ENCODE measurements at regions not wholly inside any gene's neighbourhood (a gene's known extent, or its start where the extent isn't known, plus 50 kb on each side); places are given as distances from the start of the nearest gene placed in this dataset.

DNA sequence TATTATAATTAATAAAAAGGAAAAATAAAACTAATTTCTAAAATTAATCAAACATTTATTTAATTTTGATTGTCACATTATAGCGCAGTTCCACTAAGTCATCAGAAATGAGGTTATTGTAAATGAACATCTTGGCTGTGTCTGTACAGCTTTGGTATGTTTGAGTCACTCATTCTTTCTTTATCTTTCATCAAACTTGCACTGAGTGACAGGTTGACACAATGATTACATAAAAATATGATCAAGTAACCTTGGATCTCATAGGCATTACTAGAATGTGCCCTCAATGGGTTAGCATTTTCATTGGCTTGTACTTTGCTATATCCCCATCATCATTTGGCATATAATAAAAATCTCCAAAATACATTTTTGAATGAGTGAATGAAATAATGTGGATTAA lies 1353.2 kb upstream of the ADGRL2 start:
- FAIRE-seq (no peak), ATAC-seq (no peak), DNase-seq (ENCODE audit: low spot score) (no peak)
- Histone ChIP-seq H3K9me3 (ENCODE audit: low read length) (peaks cover 58% of the 10 kb centered on the region), H3K79me2 (ENCODE audit: insufficient read depth, low read length) (no peaks in the 10 kb centered on the region), H3K4me1 (ENCODE audit: insufficient read depth, low read length) (no peaks in the 10 kb centered on the region), H3K4me3 (replicated peaks in 1 of 3; ENCODE audit: insufficient read depth in 1 of 3, low read depth in 2 of 3, low read length in 3 of 3) (no peak overlapping the region), H3K27me3 (ENCODE audit: control insufficient read depth in 1 of 2, insufficient read depth in 2 of 2, low read length in 2 of 2) (no peaks in the 10 kb centered on the region), H2AFZ (ENCODE audit: low read length) (no peak overlapping the region), H3K27ac (ENCODE audit: extremely low read length, insufficient read depth, low read length) (no peak overlapping the region), H4K20me1 (ENCODE audit: insufficient read depth, low read length) (no peaks in the 10 kb centered on the region), H3K36me3 (replicated peaks in 1 of 2; ENCODE audit: control insufficient read depth in 1 of 2, insufficient read depth in 2 of 2, low read length in 2 of 2) (no peaks in the 10 kb centered on the region), H3K9ac (ENCODE audit: insufficient read depth, low read depth, low read length) (no peak overlapping the region), H3K4me2 (ENCODE audit: low read depth, low read length) (no peak overlapping the region)
- intact Hi-C loops (cut with micrococcal nuclease; ENCODE audit: unreplicated experiment) = no loop called here
- BruUV-seq (replicated peaks) = no TSS peak
- TF ChIP-seq STAG1 (CRISPR knock-in tag; IDR thresholded peaks at IDR 0.05) = no peak
- TF ChIP-seq, protein P1, sequence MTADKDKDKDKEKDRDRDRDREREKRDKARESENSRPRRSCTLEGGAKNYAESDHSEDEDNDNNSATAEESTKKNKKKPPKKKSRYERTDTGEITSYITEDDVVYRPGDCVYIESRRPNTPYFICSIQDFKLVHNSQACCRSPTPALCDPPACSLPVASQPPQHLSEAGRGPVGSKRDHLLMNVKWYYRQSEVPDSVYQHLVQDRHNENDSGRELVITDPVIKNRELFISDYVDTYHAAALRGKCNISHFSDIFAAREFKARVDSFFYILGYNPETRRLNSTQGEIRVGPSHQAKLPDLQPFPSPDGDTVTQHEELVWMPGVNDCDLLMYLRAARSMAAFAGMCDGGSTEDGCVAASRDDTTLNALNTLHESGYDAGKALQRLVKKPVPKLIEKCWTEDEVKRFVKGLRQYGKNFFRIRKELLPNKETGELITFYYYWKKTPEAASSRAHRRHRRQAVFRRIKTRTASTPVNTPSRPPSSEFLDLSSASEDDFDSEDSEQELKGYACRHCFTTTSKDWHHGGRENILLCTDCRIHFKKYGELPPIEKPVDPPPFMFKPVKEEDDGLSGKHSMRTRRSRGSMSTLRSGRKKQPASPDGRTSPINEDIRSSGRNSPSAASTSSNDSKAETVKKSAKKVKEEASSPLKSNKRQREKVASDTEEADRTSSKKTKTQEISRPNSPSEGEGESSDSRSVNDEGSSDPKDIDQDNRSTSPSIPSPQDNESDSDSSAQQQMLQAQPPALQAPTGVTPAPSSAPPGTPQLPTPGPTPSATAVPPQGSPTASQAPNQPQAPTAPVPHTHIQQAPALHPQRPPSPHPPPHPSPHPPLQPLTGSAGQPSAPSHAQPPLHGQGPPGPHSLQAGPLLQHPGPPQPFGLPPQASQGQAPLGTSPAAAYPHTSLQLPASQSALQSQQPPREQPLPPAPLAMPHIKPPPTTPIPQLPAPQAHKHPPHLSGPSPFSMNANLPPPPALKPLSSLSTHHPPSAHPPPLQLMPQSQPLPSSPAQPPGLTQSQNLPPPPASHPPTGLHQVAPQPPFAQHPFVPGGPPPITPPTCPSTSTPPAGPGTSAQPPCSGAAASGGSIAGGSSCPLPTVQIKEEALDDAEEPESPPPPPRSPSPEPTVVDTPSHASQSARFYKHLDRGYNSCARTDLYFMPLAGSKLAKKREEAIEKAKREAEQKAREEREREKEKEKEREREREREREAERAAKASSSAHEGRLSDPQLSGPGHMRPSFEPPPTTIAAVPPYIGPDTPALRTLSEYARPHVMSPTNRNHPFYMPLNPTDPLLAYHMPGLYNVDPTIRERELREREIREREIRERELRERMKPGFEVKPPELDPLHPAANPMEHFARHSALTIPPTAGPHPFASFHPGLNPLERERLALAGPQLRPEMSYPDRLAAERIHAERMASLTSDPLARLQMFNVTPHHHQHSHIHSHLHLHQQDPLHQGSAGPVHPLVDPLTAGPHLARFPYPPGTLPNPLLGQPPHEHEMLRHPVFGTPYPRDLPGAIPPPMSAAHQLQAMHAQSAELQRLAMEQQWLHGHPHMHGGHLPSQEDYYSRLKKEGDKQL (CRISPR knock-in tag; IDR thresholded peaks at IDR 0.05; ENCODE audit: low read depth) = no peak
- no peak for TF ChIP-seq ZFX (CRISPR knock-in tag; IDR thresholded peaks at IDR 0.05; ENCODE audit: low read depth)
- TF ChIP-seq, protein P2, sequence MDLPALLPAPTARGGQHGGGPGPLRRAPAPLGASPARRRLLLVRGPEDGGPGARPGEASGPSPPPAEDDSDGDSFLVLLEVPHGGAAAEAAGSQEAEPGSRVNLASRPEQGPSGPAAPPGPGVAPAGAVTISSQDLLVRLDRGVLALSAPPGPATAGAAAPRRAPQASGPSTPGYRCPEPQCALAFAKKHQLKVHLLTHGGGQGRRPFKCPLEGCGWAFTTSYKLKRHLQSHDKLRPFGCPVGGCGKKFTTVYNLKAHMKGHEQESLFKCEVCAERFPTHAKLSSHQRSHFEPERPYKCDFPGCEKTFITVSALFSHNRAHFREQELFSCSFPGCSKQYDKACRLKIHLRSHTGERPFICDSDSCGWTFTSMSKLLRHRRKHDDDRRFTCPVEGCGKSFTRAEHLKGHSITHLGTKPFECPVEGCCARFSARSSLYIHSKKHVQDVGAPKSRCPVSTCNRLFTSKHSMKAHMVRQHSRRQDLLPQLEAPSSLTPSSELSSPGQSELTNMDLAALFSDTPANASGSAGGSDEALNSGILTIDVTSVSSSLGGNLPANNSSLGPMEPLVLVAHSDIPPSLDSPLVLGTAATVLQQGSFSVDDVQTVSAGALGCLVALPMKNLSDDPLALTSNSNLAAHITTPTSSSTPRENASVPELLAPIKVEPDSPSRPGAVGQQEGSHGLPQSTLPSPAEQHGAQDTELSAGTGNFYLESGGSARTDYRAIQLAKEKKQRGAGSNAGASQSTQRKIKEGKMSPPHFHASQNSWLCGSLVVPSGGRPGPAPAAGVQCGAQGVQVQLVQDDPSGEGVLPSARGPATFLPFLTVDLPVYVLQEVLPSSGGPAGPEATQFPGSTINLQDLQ (CRISPR knock-in tag; IDR thresholded peaks at IDR 0.05) = no peak
- TF ChIP-seq TIGD3 (CRISPR knock-in tag; IDR thresholded peaks at IDR 0.05; ENCODE audit: borderline replicate concordance) = no peak
- no peak for TF ChIP-seq NBN (conservative IDR thresholded peaks at IDR 0.05)
- TF ChIP-seq SNRNP70 (IDR thresholded peaks at IDR 0.05; ENCODE audit: low read depth, low read length) = no peak
- no peak for TF ChIP-seq AGO1 (IDR thresholded peaks at IDR 0.05; ENCODE audit: low read depth, low read length, poor library complexity, severe bottlenecking)
- no peak for TF ChIP-seq HOXD1 (CRISPR knock-in tag; IDR thresholded peaks at IDR 0.05)
- TF ChIP-seq ZNF576 (CRISPR knock-in tag; IDR thresholded peaks at IDR 0.05) = no peak
- TF ChIP-seq GATAD2A (CRISPR knock-in tag; IDR thresholded peaks at IDR 0.05) = no peak
- no peak for TF ChIP-seq ATF7-NPFF (CRISPR knock-in tag; IDR thresholded peaks at IDR 0.05; ENCODE audit: low read depth)
- TF ChIP-seq SMARCE1 (IDR thresholded peaks at IDR 0.05; ENCODE audit: borderline replicate concordance) = no peak
- POLR2A ChIA-PET = no interaction called here
- CTCF ChIA-PET (ENCODE audit: low intra/inter-chr PET ratio, low total read pairs) = no interaction called here
- in situ Hi-C loops (cut with HindIII; ENCODE audit: extremely low pct_ligation_motif_present, low pct_unique_long_range_greater_than_20kb) = no loop called here
- WGBS (ENCODE audit: low lambda C conversion rate) = 11% methylated on average over 1 of the region's 1 CpG

All from HepG2 (cell line).